K562 (cell line): ENCODE measurements at regions not wholly inside any gene's neighbourhood (a gene's known extent, or its start where the extent isn't known, plus 50 kb on each side); places are given as distances from the start of the nearest gene placed in this dataset.

Source experiments
- MXI1 ChIP-seq: IDR thresholded peaks from 2 replicates; pipeline ENCODE4 v1.6.1; 2011; ENCODE audit warnings: low read depth, mild to moderate bottlenecking, improper control_type of control experiment, low read length
- POLR2AphosphoS5 ChIP-seq: IDR thresholded peaks from 2 replicates; pipeline ENCODE4 v1.6.1; 2011; ENCODE audit warnings: mild to moderate bottlenecking, low read depth, low read length, moderate library complexity; ENCODE audit not compliant: control insufficient read depth, insufficient read depth
- TF ChIP-seq, protein P1 (sequence below), 3 experiments: IDR thresholded peaks in 2 of 3; conservative IDR thresholded peaks in 1 of 3; 2 replicates each; pipeline ENCODE4 v1.5.1; 2011 to 2012; ENCODE audit warnings: low read length in 3 of 3, mild to moderate bottlenecking in 3 of 3, control low read depth in 2 of 3, improper control_type of control experiment in 1 of 3, inconsistent platforms in 1 of 3, low read depth in 1 of 3, mixed read lengths in 1 of 3, moderate library complexity in 1 of 3; ENCODE audit not compliant: insufficient read depth in 2 of 3
- TF ChIP-seq, protein P2 (sequence below): fragments of 200-800 bp; sonication (Bioruptor generic); IDR thresholded peaks from 2 replicates; pipeline ENCODE4 v1.6.1; 2017; ENCODE audit warnings: missing genetic modification characterization, missing compliant biosample characterization

DNA sequence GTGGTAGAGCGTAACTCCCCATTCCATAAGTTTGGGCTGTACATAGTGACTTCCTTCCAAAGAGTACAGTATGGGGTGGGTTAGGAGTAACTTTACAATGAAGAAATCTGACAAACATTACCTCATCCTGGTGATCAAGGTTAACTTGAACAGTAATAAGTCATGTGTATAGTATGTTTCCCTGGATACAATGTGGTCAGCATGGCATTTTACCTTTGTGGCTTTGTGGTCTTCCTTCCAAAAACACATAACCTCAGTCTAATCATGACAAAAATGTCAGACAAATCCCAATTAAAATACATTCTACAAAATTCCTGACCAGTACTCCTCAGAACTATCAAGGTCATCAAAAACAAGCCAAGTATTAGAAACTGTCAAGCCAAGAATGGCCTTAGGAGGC lies 225.1 kb downstream of the UBE3D start:
- TF ChIP-seq, protein P1, sequence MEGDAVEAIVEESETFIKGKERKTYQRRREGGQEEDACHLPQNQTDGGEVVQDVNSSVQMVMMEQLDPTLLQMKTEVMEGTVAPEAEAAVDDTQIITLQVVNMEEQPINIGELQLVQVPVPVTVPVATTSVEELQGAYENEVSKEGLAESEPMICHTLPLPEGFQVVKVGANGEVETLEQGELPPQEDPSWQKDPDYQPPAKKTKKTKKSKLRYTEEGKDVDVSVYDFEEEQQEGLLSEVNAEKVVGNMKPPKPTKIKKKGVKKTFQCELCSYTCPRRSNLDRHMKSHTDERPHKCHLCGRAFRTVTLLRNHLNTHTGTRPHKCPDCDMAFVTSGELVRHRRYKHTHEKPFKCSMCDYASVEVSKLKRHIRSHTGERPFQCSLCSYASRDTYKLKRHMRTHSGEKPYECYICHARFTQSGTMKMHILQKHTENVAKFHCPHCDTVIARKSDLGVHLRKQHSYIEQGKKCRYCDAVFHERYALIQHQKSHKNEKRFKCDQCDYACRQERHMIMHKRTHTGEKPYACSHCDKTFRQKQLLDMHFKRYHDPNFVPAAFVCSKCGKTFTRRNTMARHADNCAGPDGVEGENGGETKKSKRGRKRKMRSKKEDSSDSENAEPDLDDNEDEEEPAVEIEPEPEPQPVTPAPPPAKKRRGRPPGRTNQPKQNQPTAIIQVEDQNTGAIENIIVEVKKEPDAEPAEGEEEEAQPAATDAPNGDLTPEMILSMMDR (IDR thresholded peaks at IDR 0.05 in 2 of 3, conservative IDR thresholded peaks at IDR 0.05 in 1 of 3; ENCODE audit: insufficient read depth in 2 of 3, low read depth in 1 of 3, low read length in 3 of 3) = no peak
- TF ChIP-seq MXI1 (no peak), POLR2AphosphoS5 (no peak)
- TF ChIP-seq, protein P2, sequence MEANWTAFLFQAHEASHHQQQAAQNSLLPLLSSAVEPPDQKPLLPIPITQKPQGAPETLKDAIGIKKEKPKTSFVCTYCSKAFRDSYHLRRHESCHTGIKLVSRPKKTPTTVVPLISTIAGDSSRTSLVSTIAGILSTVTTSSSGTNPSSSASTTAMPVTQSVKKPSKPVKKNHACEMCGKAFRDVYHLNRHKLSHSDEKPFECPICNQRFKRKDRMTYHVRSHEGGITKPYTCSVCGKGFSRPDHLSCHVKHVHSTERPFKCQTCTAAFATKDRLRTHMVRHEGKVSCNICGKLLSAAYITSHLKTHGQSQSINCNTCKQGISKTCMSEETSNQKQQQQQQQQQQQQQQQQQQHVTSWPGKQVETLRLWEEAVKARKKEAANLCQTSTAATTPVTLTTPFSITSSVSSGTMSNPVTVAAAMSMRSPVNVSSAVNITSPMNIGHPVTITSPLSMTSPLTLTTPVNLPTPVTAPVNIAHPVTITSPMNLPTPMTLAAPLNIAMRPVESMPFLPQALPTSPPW (CRISPR knock-in tag) = no peak
